Gastrocnemius medialis (tissue), 4 donors: ENCODE measurements at regions not wholly inside any gene's neighbourhood (a gene's known extent, or its start where the extent isn't known, plus 50 kb on each side); places are given as distances from the start of the nearest gene placed in this dataset.

Experiments used
- CTCF ChIP-seq, 5 experiments: fragments of 450-650 bp in 3 of 5; fragments of 200-600 bp in 2 of 5; sonication (generic) in 2 of 5; IDR thresholded peaks in 4 of 5; conservative IDR thresholded peaks in 1 of 5; 1 replicate in 4 of 5; 2 replicates in 1 of 5; pipeline ENCODE4 v1.5.1; 2016 to 2019; ENCODE audit warnings: antibody characterized with exemption in 5 of 5, mild to moderate bottlenecking in 3 of 5, moderate library complexity in 3 of 5
- POLR2A ChIP-seq, 2 donors: fragments of 450-650 bp; IDR thresholded peaks; one replicate each; pipeline ENCODE4 v1.6.1; 2017; ENCODE audit warnings: antibody characterized with exemption in 2 of 2, mild to moderate bottlenecking in 2 of 2, moderate library complexity in 2 of 2

- TF ChIP-seq POLR2A (IDR thresholded peaks at IDR 0.05) (no peak), CTCF (IDR thresholded peaks at IDR 0.05 in 4 of 5, conservative IDR thresholded peaks at IDR 0.05 in 1 of 5) (no peak)
Measured at GRCh38 chr3:34305266-34305665, 506.8 kb downstream of the PDCD6IP start.
